Activated T-helper 1 cell treated with anti-CD3 and anti-CD28 coated beads, Interleukin-2, amount 50 U/mL, for 16 hours (primary cell): ENCODE measurements at regions not wholly inside any gene's neighbourhood (a gene's known extent, or its start where the extent isn't known, plus 50 kb on each side); places are given as distances from the start of the nearest gene placed in this dataset.

Experiments used
- DNase-seq, 2 donors: peaks; one replicate each; pipeline ENCODE4 v3.0.0-alpha.2; 2020; ENCODE audit warnings: low read depth in 1 of 2, low spot score in 1 of 2

GRCh38 chr4:89556601-89557305 is 249.2 kb upstream of the GPRIN3 start:
- no peak for DNase-seq

- DNase-seq, result no peak
Observed at GRCh38 chr4:89551191-89551590, 243.6 kb upstream of the GPRIN3 start.

GRCh38 chr4:89549907-89550306 is 242.3 kb upstream of the GPRIN3 start:
- DNase-seq, result no peak

GRCh38 chr4:89545315-89545714 is 237.7 kb upstream of the GPRIN3 start:
- DNase-seq, result no peak

GRCh38 chr4:89541998-89542397 is 234.4 kb upstream of the GPRIN3 start:
- DNase-seq, result no peak

GRCh38 chr4:89539797-89540711 is 232.5 kb upstream of the GPRIN3 start:
- no peak for DNase-seq

- DNase-seq, result no peak
Observed at GRCh38 chr4:89539374-89539773, 231.8 kb upstream of the GPRIN3 start.

GRCh38 chr4:89538886-89539285 is 231.3 kb upstream of the GPRIN3 start:
- DNase-seq, result no peak

GRCh38 chr4:89538171-89538570 is 230.6 kb upstream of the GPRIN3 start:
- no peak for DNase-seq

GRCh38 chr4:89537281-89537680 is 229.7 kb upstream of the GPRIN3 start:
- no peak for DNase-seq

- no peak for DNase-seq
Observed at GRCh38 chr4:89535251-89535650, 227.7 kb upstream of the GPRIN3 start.

GRCh38 chr4:89534356-89534755 is 226.8 kb upstream of the GPRIN3 start:
- DNase-seq, result no peak

GRCh38 chr4:89531932-89532640 is 224.5 kb upstream of the GPRIN3 start:
- no peak for DNase-seq

- no peak for DNase-seq
Observed at GRCh38 chr4:89528526-89529133, 221.0 kb upstream of the GPRIN3 start.

- no peak for DNase-seq
Observed at GRCh38 chr4:89521826-89522225, 214.2 kb upstream of the GPRIN3 start.

- DNase-seq, result no peak
Observed at GRCh38 chr4:89519771-89520320, 212.2 kb upstream of the GPRIN3 start.

- no peak for DNase-seq
Observed at GRCh38 chr4:89518259-89518658, 210.7 kb upstream of the GPRIN3 start.

- DNase-seq, result no peak
Observed at GRCh38 chr4:89514811-89515210, 207.2 kb upstream of the GPRIN3 start.

- no peak for DNase-seq
Observed at GRCh38 chr4:89511776-89512175, 204.2 kb upstream of the GPRIN3 start.

- no peak for DNase-seq
Observed at GRCh38 chr4:89509708-89510281, 202.2 kb upstream of the GPRIN3 start.
